SK-N-SH (cell line): ENCODE measurements at regions not wholly inside any gene's neighbourhood (a gene's known extent, or its start where the extent isn't known, plus 50 kb on each side); places are given as distances from the start of the nearest gene placed in this dataset.
"Not testable (repeated sequence)": the region's sequence is repeated elsewhere in the genome, so short reads cannot be mapped to it uniquely, and the experiment has no call there.

Experiments
- CTCF ChIA-PET: fragments of 300-600, 350-600 bp; formaldehyde crosslinking; extraction: SDS; loops from one replicate; lab custom pipeline; 2021; lab: Yijun Ruan, JAX
- POLR2A ChIA-PET: fragments of 350-600 bp; sonication (Branson Sonifier 250); formaldehyde crosslinking; extraction: SDS; loops from one replicate; lab custom pipeline; 2020; ENCODE audit warnings: antibody characterized with exemption, inconsistent platforms; lab: Yijun Ruan, JAX
- DNase-seq: peaks from one replicate; pipeline ENCODE4 v3.0.0; 2012
- H2AFZ ChIP-seq: fragments of 200-600 bp; sonication (generic); 2 replicates; pipeline ENCODE4 v1.8.1; 2016; ENCODE audit warnings: antibody characterized with exemption, mild to moderate bottlenecking, low read depth
- H3F3A ChIP-seq: fragments of 200-600 bp; sonication (generic); replicated peaks from 2 replicates; pipeline ENCODE3; 2016; ENCODE audit warnings: antibody characterized with exemption, mild to moderate bottlenecking; ENCODE audit not compliant: insufficient read depth
- H3K27ac ChIP-seq, 2 experiments: fragments of 200-500 bp in 1 of 2; fragments of 200-600 bp in 1 of 2; sonication (Bioruptor generic) in 1 of 2; sonication (generic), shearing (Covaris generic) in 1 of 2; 2 replicates each; pipeline versions ENCODE4 v1.5.1 to v1.6.1; 2014 to 2016; ENCODE audit warnings: low read depth in 2 of 2, inconsistent platforms in 1 of 2, low read length in 1 of 2, mild to moderate bottlenecking in 1 of 2, mixed read lengths in 1 of 2
- H3K27me3 ChIP-seq: fragments of 200-600 bp; sonication (generic), shearing (Covaris generic); 2 replicates; pipeline ENCODE4 v1.6.1; 2016; ENCODE audit warnings: mixed run types; ENCODE audit not compliant: insufficient read depth
- H3K36me3 ChIP-seq, 2 experiments: fragments of 200-500 bp in 1 of 2; fragments of 200-600 bp in 1 of 2; sonication (Bioruptor generic) in 1 of 2; sonication (generic) in 1 of 2; replicated peaks in 1 of 2; 2 replicates each; pipeline versions ENCODE3 to v1.5.1; 2014 to 2016; ENCODE audit warnings: low read length in 1 of 2, mild to moderate bottlenecking in 1 of 2; ENCODE audit not compliant: insufficient read depth in 2 of 2, control insufficient read depth in 1 of 2
- H3K4me1 ChIP-seq, 2 experiments: fragments of 200-500 bp in 1 of 2; fragments of 200-600 bp in 1 of 2; sonication (Bioruptor generic) in 1 of 2; sonication (generic), shearing (Covaris generic) in 1 of 2; 2 replicates each; pipeline versions ENCODE4 v1.5.1 to v1.6.1; 2014 to 2016; ENCODE audit warnings: low read depth in 1 of 2, low read length in 1 of 2, mixed run types in 1 of 2; ENCODE audit not compliant: insufficient read depth in 2 of 2, control insufficient read depth in 1 of 2
- H3K4me2 ChIP-seq: fragments of 200-600 bp; sonication (generic), shearing (Covaris generic); 2 replicates; pipeline ENCODE4 v1.6.1; 2017; ENCODE audit warnings: mixed run types
- H3K4me3 ChIP-seq, 2 experiments: fragments of 200-500 bp in 1 of 2; fragments of 200-600 bp in 1 of 2; sonication (Bioruptor generic) in 1 of 2; sonication (generic), shearing (Covaris generic) in 1 of 2; 2 replicates each; pipeline versions ENCODE4 v1.5.1 to v1.8.1; 2014 to 2016; ENCODE audit warnings: low read depth in 2 of 2, inconsistent platforms in 1 of 2, low read length in 1 of 2, mild to moderate bottlenecking in 1 of 2, mixed read lengths in 1 of 2, moderate library complexity in 1 of 2
- H3K79me2 ChIP-seq: fragments of 200-600 bp; sonication (generic); 2 replicates; pipeline ENCODE4 v1.8.1; 2017; ENCODE audit warnings: mild to moderate bottlenecking; ENCODE audit not compliant: insufficient read depth
- H3K9ac ChIP-seq: fragments of 200-600 bp; sonication (generic); 2 replicates; pipeline ENCODE4 v1.6.1; 2017; ENCODE audit warnings: mixed run types
- H3K9me2 ChIP-seq: fragments of 200-600 bp; sonication (generic); 2 replicates; pipeline ENCODE4 v1.6.1; 2017; ENCODE audit warnings: mixed run types
- H3K9me3 ChIP-seq: fragments of 200-600 bp; sonication (generic); 2 replicates; pipeline ENCODE4 v1.6.1; 2017; ENCODE audit warnings: mixed run types, mild to moderate bottlenecking, moderate library complexity
- H4K20me1 ChIP-seq: fragments of 200-600 bp; sonication (generic); 2 replicates; pipeline ENCODE4 v1.6.1; 2017; ENCODE audit warnings: mild to moderate bottlenecking, mixed run types; ENCODE audit not compliant: insufficient read depth
- CHD2 ChIP-seq: fragments of 150-350 bp; IDR thresholded peaks from 2 replicates; pipeline ENCODE4 v1.6.1; 2018; ENCODE audit warnings: low read length; ENCODE audit not compliant: partially characterized antibody
- ELF1 ChIP-seq: IDR thresholded peaks from 2 replicates; pipeline ENCODE4 v1.4.0; 2012
- EP300 ChIP-seq, 2 experiments: IDR thresholded peaks; 2 replicates each; pipeline versions ENCODE4 v1.4.0 to v1.6.1; 2012; ENCODE audit warnings: borderline replicate concordance in 1 of 2, low read depth in 1 of 2, low read length in 1 of 2
- FOSL2 ChIP-seq: IDR thresholded peaks from 2 replicates; pipeline ENCODE4 v1.4.0; 2012; ENCODE audit warnings: low read depth, mild to moderate bottlenecking, moderate library complexity, borderline replicate concordance
- GABPA ChIP-seq: IDR thresholded peaks from 2 replicates; pipeline ENCODE4 v1.4.0; 2012; ENCODE audit warnings: low read depth, mild to moderate bottlenecking
- GATA2 ChIP-seq: sonication (generic); formaldehyde crosslinking; IDR thresholded peaks from 2 replicates; pipeline ENCODE4 v1.5.0; 2020; ENCODE audit warnings: mild to moderate bottlenecking, missing genetic modification reagents
- JUND ChIP-seq: IDR thresholded peaks from 2 replicates; pipeline ENCODE4 v1.4.0; 2012
- NRF1 ChIP-seq: IDR thresholded peaks from 2 replicates; pipeline ENCODE4 v1.6.1; 2012; ENCODE audit warnings: low read depth, mild to moderate bottlenecking, low read length
- POLR2AphosphoS5 ChIP-seq: IDR thresholded peaks from 2 replicates; pipeline ENCODE4 v1.6.1; 2012; ENCODE audit warnings: low read depth, low read length
- RAD21 ChIP-seq: IDR thresholded peaks from 2 replicates; pipeline ENCODE4 v1.6.1; 2012; ENCODE audit warnings: mild to moderate bottlenecking, low read length
- RFX5 ChIP-seq: IDR thresholded peaks from 2 replicates; pipeline ENCODE4 v1.6.1; 2012; ENCODE audit warnings: mild to moderate bottlenecking, improper control_type of control experiment, low read length
- RXRA ChIP-seq: IDR thresholded peaks from 2 replicates; pipeline ENCODE4 v1.4.0; 2012; ENCODE audit warnings: low read depth, mild to moderate bottlenecking, borderline replicate concordance
- SIN3A ChIP-seq: IDR thresholded peaks from 2 replicates; pipeline ENCODE4 v1.6.1; 2012; ENCODE audit warnings: low read depth, mild to moderate bottlenecking, low read length, moderate library complexity, borderline replicate concordance
- TAF1 ChIP-seq: IDR thresholded peaks from 2 replicates; pipeline ENCODE4 v1.6.1; 2012; ENCODE audit warnings: low read depth, mild to moderate bottlenecking, low read length, moderate library complexity, borderline replicate concordance
- TCF12 ChIP-seq: IDR thresholded peaks from 2 replicates; pipeline ENCODE4 v1.4.0; 2012
- TEAD4 ChIP-seq: IDR thresholded peaks from 2 replicates; pipeline ENCODE4 v1.4.0; 2012; ENCODE audit warnings: mild to moderate bottlenecking, borderline replicate concordance; ENCODE audit not compliant: insufficient read depth
- YY1 ChIP-seq: IDR thresholded peaks from 2 replicates; pipeline ENCODE4 v1.4.0; 2012; ENCODE audit warnings: low read depth, mild to moderate bottlenecking
- WGBS: methylation state at CpG from one replicate; pipeline ENCODE4 v1.1.6; 2017; ENCODE audit warnings: low lambda C conversion rate; 5-methylcytosine and 5-hydroxymethylcytosine counted together
- TF ChIP-seq, protein P1 (sequence below): fragments of 200-600 bp; sonication (generic); IDR thresholded peaks from 2 replicates; pipeline ENCODE4 v1.6.1; 2017; ENCODE audit warnings: antibody characterized with exemption, mild to moderate bottlenecking, moderate library complexity
- TF ChIP-seq, protein P2 (sequence below): fragments of 150-350 bp; IDR thresholded peaks from 2 replicates; pipeline ENCODE4 v1.6.1; 2017; ENCODE audit warnings: antibody characterized with exemption, low read length, low read depth, borderline replicate concordance
- TF ChIP-seq, protein P3 (sequence below): fragments of 150-350 bp; IDR thresholded peaks from 2 replicates; pipeline ENCODE4 v1.6.1; 2016; ENCODE audit warnings: mild to moderate bottlenecking, low read depth, low read length

DNA sequence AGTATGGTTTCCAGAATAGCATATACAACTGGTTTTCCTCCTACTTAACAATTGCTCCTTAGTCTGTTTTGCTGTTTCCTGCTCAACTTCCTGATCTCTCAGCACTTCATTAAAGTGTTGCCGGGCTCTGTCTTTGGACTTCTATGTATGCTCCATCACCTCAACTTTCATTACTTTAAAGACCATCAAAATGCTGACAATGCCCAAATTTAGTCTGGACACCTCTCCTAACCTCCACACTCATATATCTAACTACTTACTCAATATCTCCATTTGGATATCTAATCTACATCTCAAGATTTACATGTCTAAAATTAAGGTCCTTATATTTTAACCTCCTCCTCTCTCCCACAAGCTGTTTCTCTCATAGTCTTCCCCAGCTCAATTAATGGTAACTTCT is 54.4 kb upstream of the LGR5 start:
- Histone ChIP-seq H3K79me2 (no peaks in the 10 kb centered on the region), H3K9me2 (no peaks in the 10 kb centered on the region), H3K27ac (no peak overlapping the region), H3K9me3 (no peaks in the 10 kb centered on the region), H3F3A (no peaks in the 10 kb centered on the region), H3K9ac (no peak overlapping the region), H3K4me1 (no peaks in the 10 kb centered on the region), H3K36me3 (no peaks in the 10 kb centered on the region), H3K27me3 (no peaks in the 10 kb centered on the region), H2AFZ (no peak overlapping the region), H3K4me3 (no peak overlapping the region), H4K20me1 (no peaks in the 10 kb centered on the region), H3K4me2 (no peak overlapping the region)
- CTCF ChIA-PET = no interaction called here
- WGBS = 32% methylated on average over 1 of the region's 1 CpG
- TF ChIP-seq TEAD4 = no peak
- TF ChIP-seq, protein P1, sequence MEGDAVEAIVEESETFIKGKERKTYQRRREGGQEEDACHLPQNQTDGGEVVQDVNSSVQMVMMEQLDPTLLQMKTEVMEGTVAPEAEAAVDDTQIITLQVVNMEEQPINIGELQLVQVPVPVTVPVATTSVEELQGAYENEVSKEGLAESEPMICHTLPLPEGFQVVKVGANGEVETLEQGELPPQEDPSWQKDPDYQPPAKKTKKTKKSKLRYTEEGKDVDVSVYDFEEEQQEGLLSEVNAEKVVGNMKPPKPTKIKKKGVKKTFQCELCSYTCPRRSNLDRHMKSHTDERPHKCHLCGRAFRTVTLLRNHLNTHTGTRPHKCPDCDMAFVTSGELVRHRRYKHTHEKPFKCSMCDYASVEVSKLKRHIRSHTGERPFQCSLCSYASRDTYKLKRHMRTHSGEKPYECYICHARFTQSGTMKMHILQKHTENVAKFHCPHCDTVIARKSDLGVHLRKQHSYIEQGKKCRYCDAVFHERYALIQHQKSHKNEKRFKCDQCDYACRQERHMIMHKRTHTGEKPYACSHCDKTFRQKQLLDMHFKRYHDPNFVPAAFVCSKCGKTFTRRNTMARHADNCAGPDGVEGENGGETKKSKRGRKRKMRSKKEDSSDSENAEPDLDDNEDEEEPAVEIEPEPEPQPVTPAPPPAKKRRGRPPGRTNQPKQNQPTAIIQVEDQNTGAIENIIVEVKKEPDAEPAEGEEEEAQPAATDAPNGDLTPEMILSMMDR = no peak
- TF ChIP-seq EP300 (IDR thresholded peaks at IDR 0.05; ENCODE audit: borderline replicate concordance in 1 of 2, low read depth in 1 of 2, low read length in 1 of 2) = no peak
- TF ChIP-seq POLR2AphosphoS5 = no peak
- TF ChIP-seq SIN3A = no peak
- no peak for TF ChIP-seq RFX5
- TF ChIP-seq JUND = no peak
- no peak for TF ChIP-seq CHD2
- TF ChIP-seq YY1 = no peak
- TF ChIP-seq FOSL2 = no peak
- TF ChIP-seq GATA2 = no peak
- TF ChIP-seq, protein P2, sequence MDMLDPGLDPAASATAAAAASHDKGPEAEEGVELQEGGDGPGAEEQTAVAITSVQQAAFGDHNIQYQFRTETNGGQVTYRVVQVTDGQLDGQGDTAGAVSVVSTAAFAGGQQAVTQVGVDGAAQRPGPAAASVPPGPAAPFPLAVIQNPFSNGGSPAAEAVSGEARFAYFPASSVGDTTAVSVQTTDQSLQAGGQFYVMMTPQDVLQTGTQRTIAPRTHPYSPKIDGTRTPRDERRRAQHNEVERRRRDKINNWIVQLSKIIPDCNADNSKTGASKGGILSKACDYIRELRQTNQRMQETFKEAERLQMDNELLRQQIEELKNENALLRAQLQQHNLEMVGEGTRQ = no peak
- no peak for TF ChIP-seq TCF12
- TF ChIP-seq NRF1 = no peak
- TF ChIP-seq RXRA = no peak
- TF ChIP-seq GABPA = no peak
- no peak for TF ChIP-seq ELF1
- no peak for TF ChIP-seq TAF1
- TF ChIP-seq, protein P3, sequence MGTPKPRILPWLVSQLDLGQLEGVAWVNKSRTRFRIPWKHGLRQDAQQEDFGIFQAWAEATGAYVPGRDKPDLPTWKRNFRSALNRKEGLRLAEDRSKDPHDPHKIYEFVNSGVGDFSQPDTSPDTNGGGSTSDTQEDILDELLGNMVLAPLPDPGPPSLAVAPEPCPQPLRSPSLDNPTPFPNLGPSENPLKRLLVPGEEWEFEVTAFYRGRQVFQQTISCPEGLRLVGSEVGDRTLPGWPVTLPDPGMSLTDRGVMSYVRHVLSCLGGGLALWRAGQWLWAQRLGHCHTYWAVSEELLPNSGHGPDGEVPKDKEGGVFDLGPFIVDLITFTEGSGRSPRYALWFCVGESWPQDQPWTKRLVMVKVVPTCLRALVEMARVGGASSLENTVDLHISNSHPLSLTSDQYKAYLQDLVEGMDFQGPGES = no peak
- TF ChIP-seq RAD21 = no peak
- no peak for DNase-seq
- POLR2A ChIA-PET = no interaction called here

DNA sequence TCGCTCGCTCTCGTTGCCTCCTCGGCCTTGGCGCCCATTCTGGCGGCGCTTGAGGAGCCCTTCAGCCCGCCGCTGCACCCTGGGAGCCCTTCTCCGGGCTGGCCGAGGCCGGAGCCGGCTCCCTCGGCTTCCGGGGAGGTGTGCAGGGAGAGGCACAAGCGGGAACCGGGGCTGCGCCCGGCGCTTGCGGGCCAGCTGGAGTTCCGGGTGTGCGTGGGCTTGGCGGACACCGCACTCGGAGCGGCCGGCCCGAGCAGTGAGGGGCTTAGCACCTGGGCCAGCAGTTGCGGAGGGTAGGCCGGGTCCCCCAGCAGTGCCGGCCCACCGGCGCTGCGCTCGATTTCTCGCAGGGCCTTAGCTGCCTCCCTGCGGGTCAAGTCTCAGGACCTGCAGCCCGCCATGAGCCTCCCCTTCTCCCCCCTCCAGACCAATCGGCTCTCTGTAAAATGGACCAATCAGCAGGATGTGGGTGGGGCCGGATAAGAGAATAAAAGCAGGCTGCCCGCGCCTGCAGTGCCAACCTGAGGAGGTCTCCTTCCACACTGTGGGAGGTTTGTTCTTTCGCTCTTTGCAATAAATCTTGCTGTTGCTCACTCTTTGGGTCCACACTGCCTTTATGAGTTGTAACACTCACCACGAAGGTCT is 62.8 kb upstream of the LGR5 start:
- H3K4me3 ChIP-seq, H3K9me3 ChIP-seq, H3K9ac ChIP-seq, DNase-seq, H3K79me2 ChIP-seq, H3K4me1 ChIP-seq, H3K36me3 ChIP-seq, H2AFZ ChIP-seq, H3K27ac ChIP-seq, POLR2A ChIA-PET, H3K27me3 ChIP-seq, H3K9me2 ChIP-seq, H4K20me1 ChIP-seq, H3K4me2 ChIP-seq, H3F3A ChIP-seq: not testable (repeated sequence)
- CTCF ChIA-PET = interaction anchor here (1.5 kb wide), 1 partner anchor 16 kb away, joined by 9 read pairs; no protein-coding TSS in a partner anchor
- 84% methylated on average over 29 of the region's 45 CpGs for WGBS
